GM21360 (cell line): ENCODE measurements at regions not wholly inside any gene's neighbourhood (a gene's known extent, or its start where the extent isn't known, plus 50 kb on each side); places are given as distances from the start of the nearest gene placed in this dataset.
"Not testable (repeated sequence)": the region's sequence is repeated elsewhere in the genome, so short reads cannot be mapped to it uniquely, and the experiment has no call there.

Source experiments
- ATAC-seq: cut with Tn5 transposase; IDR thresholded peaks from one replicate; pipeline ENCODE4 v1.9.1; 2021; ENCODE audit warnings: mild to moderate bottlenecking, moderate library complexity; ENCODE audit not compliant: unreplicated experiment

DNA sequence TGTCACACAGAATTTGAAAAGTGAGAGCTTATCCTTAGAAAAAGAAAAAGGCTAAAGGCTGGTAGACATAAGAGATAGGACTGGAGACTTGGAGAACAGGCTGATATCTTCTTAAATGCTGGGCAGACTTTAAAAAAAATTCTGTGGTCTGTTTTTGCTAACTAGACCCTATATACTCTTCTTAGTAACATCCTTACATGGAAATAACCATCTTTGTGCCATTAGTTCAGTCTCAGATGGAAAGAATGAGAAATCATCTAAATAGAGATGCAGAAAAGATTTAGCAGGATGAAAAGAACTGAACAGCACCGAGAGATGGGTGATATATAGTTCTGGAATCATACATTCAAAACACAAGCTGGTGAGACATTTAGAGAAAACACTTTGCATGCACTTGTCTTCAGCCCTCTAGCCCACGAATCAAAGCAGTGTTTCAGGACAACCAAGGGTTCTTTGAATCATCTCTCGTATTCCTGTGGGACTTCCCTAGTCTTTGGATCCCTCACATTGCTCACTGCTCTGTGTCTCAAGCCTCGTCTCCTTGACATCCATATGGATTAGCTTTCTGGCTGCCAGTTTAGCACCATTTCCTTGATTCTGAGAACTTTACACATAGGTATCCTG, 93.0 kb upstream of the LYSMD4 start:
- ATAC-seq: no peak

DNA sequence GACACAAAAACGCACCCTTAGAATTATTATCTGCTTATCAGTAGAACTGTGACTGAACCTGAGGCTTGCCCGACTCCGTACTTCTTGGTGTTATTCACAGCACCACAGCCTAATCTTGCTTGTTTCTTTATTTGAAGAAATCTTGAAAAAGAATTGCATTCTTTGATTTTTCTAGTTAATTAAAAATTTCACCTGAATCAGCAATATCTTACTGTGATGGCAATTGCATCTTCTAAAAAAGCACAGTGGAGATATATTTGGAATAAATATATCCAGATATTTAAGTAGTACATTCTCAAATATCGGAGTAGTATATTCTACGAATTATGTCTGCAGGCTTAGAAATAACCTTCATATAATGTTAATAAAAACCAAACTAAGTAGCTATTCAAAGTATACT, 90.1 kb upstream of the LYSMD4 start:
- ATAC-seq: no peak

DNA sequence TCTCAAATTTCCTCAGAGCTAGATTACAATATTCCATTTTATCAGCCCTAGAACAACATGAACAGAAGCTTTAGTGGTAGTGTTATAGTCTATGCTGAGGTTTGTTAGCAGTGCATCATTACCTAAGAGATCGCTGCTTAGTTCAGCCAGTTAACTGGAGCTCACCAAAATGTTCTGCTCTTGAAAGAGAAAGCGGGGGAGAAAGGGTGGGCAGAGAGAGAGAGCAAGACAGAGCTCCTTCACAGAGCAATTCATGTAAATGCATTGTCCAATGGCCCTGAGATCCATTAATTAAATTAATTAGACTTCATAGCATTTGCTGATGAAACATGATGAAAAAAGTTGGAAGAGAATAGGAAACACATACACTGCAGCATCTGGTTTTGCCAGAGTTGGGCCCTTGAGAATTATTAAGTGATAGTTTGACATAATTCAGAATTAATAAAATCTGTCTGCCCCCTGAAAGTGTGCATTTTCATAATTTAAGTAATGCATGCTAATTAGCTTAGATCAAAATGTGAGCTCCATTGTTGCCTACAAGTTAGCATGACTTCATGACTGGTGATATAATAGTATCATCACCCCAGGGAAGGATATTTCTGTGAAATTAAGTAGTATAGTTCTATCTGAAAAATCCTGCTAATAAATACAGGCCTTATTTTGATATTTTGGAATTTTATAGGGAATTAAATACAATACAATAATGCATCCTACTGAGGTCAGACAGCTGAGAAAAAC, 86.9 kb upstream of the LYSMD4 start:
- no peak for ATAC-seq

DNA sequence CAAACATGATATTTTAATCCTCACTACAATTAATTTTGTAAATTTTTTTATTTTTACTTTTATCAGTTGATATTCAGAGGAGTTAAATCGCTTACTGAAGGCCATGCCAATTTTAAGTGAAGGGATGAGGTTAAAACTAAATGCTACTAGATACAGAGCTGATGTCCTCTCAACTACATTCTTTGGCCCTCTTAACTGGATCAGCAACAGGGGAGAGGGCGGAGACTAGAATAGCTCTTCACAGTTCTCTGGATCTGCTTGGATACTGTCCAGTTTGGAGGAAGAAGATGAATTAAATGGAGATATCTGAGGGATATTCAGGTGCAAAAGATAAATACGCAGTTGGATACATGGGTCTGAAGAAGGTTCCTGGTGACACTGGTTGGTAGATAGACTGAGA, 85.6 kb upstream of the LYSMD4 start:
- ATAC-seq: no peak

DNA sequence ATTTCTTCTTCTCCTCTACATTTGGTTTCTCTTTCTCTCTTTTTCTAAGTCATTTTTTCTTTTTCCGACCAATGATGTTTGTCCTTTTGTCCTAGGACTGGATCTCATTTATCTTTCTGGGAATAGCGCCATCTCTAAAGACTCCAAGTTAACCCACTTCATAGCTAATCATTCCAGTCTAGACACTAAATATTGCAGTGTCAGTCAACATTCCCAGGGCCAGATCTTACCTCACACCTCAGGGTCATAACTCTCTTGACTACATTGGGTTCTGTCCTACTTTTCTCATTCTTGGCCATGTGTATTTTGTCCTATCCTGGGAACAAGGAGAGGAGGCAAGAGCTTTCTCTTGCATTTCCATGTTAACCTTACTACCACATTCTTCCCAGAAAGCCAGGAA, 83.6 kb upstream of the LYSMD4 start:
- ATAC-seq: not testable (repeated sequence)

DNA sequence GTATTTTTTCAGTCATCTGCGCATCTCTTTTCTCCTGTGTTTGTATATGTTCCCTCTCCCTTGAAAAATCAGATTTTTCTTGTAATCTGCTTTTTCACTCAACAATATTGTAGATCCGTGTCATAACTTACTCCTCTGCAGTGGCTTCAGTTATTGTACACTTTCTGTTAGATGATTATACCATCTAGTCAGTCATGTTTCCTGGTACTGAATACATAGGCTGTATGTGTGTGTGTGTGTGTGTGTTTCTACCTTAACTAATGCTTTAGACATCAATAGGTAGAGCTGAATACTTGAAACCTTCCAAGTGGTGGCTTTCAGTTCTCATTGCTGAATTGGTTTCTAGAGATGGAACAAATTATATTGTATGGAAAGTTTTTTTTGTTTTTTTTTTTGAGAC, 77.4 kb upstream of the LYSMD4 start:
- ATAC-seq: not testable (repeated sequence)

DNA sequence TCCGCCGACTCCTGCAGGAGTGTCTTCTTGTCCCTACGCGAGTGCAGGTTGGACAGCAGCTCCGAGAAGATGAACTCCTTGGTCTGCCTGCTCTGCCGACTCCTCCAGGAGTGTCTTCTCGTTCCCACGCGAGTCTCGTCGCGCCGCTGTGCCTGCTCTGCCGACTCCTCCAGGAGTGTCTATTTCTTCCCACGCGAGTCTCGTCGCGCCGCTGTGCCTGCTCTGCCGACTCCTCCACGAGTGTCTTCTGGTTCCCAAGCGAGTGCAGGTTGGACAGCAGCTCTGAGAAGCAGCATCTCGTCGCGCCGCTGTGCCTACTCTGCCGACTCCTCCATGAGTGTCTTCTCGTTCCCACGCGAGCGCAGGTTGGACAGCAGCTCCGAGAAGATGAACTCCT, 66.6 kb upstream of the LYSMD4 start:
- ATAC-seq: not testable (repeated sequence)

DNA sequence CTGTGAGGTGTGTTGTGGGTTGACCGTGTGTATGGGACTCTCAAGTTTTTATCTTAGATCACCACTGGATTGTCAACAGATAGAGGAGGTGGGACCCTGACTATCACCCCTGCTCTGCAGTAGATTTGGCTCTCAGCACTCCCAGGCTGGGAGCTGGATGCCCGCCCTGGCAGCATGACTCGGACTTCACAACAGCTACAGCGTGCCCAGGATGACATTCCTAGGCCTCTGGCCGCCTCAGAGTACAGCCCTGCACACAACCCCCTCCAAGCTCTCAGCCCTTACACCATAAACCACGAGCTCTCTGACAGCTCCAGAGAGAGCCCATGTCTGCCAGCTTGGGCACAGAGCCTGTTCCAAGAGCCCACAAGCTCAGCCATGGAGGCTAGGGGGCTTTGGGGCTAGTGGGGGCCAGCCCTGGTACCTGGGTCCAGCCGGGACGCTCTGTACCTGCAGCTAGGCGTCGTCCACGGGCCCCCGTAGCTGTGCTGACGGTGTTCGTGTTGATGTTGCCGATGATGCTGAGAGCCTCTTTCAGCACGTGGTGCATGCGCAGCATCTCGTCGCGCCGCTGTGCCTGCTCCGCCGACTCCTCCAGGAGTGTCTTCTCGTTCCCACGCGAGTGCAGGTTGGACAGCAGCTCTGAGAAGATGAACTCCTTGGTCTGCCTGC, 66.1 kb upstream of the LYSMD4 start:
- ATAC-seq: not testable (repeated sequence)

DNA sequence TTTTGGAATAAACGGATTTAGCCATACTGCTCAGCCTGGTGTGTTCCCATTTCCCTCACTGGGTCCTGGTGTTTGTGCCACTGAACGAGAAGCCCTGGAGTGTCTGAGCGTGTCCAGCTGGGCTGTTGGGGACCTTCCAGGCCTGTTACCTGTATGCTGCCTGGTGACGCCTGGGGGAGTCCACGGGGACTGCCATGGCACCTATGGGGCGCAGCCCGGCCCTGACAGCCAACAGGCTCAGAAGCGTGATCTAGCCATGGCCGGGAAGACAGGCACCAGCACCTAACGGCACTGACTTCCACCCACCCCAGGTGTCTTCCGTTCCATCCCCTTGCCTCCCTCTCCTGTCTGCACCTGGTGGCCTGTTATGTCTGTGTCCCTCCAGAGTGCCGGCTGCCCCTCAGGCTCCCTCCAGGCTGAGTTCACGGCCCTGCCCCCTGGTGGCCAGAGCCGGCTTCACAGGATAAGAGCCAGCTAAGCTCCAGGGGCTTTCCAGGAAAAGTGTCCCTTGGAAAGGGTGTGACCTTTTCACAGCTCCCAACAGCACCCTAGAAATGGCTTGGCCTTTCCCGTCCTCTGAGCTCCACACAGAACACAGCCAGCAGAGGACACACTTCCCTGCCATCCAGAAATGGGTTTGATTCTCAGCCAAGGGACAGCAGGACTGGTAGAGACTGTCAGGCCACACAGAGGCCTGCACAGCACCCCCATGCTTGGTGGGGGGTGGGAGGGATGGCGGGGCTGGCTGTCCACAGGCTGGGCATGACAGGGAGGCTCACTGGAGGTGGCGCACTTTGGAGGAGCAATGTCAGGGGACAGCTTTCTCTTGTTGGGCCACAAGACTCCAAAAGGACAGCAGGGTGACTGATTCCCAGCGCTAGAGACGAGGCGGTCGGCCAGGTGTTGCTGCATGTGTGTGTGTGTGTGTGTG, 64.0 kb upstream of the LYSMD4 start:
- not testable (repeated sequence) for ATAC-seq

DNA sequence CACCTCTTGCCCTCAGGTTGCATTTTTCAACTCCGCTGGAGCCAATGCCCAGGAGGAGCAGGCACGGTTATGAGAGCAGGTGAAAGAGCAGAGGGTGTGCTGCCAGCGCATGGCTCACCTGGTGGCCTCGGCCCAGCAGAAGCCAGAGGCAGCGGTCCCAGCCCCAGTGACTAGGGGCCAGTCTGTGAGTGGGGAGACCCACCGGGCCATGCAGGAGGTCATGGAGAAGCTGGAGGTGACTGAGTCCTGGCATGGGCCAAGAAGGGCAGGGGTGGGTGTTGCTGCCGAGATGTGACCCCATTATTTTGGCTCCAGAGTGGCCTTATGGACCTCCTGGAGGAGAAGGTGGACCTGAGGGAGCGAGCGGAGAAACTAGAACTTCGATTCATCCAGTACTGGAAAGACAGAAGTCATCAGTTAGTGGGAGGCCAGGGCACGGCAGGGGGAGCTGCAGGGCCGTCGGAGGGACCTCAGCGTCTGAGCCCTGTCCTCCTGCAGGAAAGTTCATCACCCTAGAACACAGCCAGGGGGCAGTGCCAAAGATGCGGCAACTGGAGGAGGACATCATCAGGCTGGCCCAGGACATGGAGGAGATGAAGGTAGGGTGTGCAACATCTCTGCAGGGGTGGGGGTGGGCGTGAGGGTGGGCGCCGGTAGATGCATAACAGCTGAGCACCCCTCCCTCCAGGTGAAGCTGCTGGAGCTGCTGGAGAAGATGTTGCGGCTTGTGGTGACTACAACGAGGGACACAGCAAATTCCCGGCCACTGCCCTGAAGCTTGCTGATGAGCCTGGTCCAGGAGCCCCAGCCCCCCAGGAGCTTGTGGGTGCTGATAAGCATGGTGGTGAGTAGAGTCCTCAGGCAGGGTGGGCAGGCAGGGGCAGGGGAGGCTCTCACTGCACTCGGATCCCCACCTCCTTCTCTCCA, 58.9 kb upstream of the LYSMD4 start:
- not testable (repeated sequence) for ATAC-seq

DNA sequence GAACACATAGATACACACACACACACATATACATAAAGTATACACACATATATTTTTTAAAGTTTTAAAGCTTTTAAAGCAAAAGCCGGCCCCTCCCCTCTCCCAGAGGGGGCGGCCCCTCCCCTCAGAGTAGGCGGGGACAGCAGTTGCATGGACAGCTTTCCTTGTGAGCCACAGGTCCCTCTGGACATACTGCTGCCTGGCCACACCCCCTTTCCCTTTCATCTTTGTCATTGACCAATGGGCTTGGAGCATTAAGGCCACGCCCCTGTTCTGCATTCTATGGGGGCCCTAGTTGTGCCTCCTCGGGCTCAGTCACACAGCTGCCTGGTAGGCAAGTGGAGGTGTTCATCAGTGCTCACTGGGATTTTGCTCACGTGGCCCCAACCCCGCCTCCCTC, 57.5 kb upstream of the LYSMD4 start:
- not testable (repeated sequence) for ATAC-seq

DNA sequence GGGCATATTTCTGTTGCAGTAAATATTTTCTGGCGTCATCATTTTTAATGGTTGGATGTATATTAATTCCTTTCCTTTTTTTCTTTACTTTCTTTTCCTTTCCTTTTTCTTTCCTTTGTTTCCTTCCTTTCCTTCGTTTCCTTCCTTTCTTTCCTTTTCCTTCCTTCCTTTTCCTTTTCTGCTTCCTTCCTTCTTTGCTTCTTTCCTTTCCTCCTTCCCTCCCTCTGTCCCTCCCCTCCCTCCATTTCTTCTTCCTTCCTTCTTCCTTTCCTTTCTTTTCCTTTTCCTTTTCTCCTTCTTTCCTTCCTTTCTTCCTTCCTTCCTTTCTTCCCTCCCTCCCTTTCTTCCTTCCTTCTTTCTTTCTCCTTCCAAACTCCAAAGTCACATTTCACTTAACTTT, 54.9 kb upstream of the LYSMD4 start:
- ATAC-seq: no peak

DNA sequence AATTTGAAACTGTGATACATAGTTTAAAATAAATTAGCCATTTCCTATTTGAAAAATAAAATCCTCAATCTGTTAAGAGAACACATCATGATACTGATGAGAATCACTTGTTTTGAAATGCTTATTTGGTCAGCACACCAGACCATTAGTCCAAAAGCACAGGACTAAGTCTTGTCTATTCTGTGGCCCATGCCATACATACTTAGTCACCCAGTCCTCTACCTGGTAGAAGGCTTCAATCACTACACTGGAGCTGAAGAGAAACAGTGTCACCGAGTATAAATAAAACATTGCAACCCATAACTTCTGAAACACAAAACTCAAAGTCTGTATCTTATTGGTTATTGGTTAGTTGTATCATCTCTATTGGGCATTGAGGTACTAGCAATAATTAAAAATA, 51.6 kb upstream of the LYSMD4 start:
- ATAC-seq: not testable (repeated sequence)

DNA sequence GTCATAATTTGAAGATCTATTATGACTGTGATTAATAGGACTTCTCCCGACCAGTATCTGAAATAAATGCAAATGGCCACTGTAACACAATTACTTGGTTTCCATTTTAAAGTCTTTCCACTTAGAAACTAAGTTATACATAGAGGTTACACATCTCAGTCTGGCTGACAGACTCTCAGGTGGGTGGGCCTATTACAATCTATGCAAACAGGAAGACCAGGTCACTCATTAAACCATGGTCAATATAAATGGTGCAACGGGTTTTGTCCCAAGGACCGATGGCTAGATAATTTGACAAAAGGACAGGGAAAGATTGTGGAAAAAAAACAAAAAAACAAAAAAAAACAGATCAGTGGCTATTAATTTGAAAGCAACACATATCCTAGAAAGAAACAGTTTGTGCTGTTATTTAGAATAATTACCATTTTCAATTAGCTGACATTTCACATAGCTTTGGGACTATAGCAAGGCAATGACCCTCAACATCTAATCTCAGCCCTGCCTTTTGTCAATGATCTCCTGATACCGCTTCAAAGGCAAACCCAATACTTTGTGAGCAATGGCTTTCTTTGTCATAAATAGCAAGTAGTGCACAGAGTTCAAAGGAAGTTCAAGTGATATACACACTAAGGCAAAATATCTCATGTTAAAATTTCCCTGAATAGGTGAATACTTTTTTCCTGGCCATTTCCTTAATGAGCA, 50.8 kb upstream of the LYSMD4 start:
- ATAC-seq: not testable (repeated sequence)
